Esophagus squamous epithelium (tissue), 4 donors: ENCODE measurements at regions not wholly inside any gene's neighbourhood (a gene's known extent, or its start where the extent isn't known, plus 50 kb on each side); places are given as distances from the start of the nearest gene placed in this dataset.

ENCODE experiments used
- CTCF ChIP-seq, 6 experiments: fragments of 450-650 bp in 4 of 6; fragments of 200-600 bp in 2 of 6; sonication (generic) in 2 of 6; IDR thresholded peaks; one replicate each; pipeline ENCODE4 v1.5.1; 2016 to 2019; ENCODE audit warnings: antibody characterized with exemption in 6 of 6, mild to moderate bottlenecking in 4 of 6, moderate library complexity in 4 of 6
- POLR2A ChIP-seq, 4 donors: fragments of 450-650 bp; IDR thresholded peaks; one replicate each; pipeline ENCODE4 v1.6.1; 2017; ENCODE audit warnings: antibody characterized with exemption in 4 of 4, mild to moderate bottlenecking in 4 of 4, moderate library complexity in 3 of 4

GRCh38 chr2:79434362-79434761, 78.5 kb upstream of the CTNNA2 start:
- no peak for TF ChIP-seq CTCF (IDR thresholded peaks at IDR 0.05)
- TF ChIP-seq POLR2A (IDR thresholded peaks at IDR 0.05), result no peak
